ENCODE measurements at regions not wholly inside any gene's neighbourhood (a gene's known extent, or its start where the extent isn't known, plus 50 kb on each side); places are given as distances from the start of the nearest gene placed in this dataset.

DNA sequence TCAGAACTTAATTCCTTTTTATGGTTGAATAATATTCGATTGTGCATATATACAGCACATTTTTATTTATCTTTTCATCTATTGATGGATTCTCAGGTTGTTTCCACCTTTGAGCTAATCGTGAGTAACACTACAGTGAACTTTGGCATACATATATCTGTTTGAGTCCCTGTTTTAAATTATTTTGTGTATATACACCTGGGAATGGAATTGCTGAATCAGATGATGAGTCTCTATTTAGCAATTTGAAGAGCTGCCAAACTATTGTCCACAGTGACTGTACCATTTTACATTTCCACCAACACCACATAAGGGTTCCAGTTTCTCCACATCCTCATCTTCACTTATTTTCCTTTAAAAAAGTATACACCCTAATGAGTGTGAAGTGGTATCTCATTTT lies 166.2 kb upstream of the FGF13 start (continued):
- TF ChIP-seq, protein P1, sequence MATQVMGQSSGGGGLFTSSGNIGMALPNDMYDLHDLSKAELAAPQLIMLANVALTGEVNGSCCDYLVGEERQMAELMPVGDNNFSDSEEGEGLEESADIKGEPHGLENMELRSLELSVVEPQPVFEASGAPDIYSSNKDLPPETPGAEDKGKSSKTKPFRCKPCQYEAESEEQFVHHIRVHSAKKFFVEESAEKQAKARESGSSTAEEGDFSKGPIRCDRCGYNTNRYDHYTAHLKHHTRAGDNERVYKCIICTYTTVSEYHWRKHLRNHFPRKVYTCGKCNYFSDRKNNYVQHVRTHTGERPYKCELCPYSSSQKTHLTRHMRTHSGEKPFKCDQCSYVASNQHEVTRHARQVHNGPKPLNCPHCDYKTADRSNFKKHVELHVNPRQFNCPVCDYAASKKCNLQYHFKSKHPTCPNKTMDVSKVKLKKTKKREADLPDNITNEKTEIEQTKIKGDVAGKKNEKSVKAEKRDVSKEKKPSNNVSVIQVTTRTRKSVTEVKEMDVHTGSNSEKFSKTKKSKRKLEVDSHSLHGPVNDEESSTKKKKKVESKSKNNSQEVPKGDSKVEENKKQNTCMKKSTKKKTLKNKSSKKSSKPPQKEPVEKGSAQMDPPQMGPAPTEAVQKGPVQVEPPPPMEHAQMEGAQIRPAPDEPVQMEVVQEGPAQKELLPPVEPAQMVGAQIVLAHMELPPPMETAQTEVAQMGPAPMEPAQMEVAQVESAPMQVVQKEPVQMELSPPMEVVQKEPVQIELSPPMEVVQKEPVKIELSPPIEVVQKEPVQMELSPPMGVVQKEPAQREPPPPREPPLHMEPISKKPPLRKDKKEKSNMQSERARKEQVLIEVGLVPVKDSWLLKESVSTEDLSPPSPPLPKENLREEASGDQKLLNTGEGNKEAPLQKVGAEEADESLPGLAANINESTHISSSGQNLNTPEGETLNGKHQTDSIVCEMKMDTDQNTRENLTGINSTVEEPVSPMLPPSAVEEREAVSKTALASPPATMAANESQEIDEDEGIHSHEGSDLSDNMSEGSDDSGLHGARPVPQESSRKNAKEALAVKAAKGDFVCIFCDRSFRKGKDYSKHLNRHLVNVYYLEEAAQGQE (IDR thresholded peaks at IDR 0.05; ENCODE audit: unreplicated experiment), result no peak
- TF ChIP-seq CREB1 (CRISPR knock-in tag; IDR thresholded peaks at IDR 0.05; ENCODE audit: low read depth) (no peak), ZNF331 (CRISPR knock-in tag; IDR thresholded peaks at IDR 0.05; ENCODE audit: low read depth) (no peak), ZNF114 (CRISPR knock-in tag; IDR thresholded peaks at IDR 0.05) (no peak), EZH2phosphoT487 (IDR thresholded peaks at IDR 0.05; ENCODE audit: unreplicated experiment) (no peak), JUNB (IDR thresholded peaks at IDR 0.05; ENCODE audit: unreplicated experiment) (no peak)
- TF ChIP-seq, protein P2, sequence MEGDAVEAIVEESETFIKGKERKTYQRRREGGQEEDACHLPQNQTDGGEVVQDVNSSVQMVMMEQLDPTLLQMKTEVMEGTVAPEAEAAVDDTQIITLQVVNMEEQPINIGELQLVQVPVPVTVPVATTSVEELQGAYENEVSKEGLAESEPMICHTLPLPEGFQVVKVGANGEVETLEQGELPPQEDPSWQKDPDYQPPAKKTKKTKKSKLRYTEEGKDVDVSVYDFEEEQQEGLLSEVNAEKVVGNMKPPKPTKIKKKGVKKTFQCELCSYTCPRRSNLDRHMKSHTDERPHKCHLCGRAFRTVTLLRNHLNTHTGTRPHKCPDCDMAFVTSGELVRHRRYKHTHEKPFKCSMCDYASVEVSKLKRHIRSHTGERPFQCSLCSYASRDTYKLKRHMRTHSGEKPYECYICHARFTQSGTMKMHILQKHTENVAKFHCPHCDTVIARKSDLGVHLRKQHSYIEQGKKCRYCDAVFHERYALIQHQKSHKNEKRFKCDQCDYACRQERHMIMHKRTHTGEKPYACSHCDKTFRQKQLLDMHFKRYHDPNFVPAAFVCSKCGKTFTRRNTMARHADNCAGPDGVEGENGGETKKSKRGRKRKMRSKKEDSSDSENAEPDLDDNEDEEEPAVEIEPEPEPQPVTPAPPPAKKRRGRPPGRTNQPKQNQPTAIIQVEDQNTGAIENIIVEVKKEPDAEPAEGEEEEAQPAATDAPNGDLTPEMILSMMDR (conservative IDR thresholded peaks at IDR 0.05; ENCODE audit: low read depth in 2 of 2), result no peak
- TF ChIP-seq, protein P3, sequence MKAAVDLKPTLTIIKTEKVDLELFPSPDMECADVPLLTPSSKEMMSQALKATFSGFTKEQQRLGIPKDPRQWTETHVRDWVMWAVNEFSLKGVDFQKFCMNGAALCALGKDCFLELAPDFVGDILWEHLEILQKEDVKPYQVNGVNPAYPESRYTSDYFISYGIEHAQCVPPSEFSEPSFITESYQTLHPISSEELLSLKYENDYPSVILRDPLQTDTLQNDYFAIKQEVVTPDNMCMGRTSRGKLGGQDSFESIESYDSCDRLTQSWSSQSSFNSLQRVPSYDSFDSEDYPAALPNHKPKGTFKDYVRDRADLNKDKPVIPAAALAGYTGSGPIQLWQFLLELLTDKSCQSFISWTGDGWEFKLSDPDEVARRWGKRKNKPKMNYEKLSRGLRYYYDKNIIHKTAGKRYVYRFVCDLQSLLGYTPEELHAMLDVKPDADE (IDR thresholded peaks at IDR 0.05), result no peak

DNA sequence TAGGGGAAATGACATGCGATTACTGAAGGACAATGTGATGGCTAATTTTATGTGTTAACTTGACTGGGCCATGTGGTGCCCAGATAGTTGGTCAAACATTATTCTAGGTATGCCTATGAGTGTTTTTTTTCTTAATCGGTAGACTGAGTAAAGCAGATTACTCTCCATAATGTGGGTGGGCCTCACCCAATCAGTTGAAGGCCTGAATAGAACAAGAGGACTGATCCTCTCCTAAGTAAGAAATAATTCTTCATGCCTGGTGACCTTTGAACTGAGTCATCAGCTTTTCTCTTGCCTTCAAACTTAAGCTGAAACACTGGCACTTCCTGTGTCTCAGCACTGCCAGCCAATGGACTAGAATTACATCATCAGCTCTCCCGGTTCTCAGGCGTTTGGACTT lies 164.0 kb upstream of the FGF13 start:
- Mint-ChIP-seq H3K4me1 (peaks cover 6% of the 10 kb centered on the region), H3K36me3 (ENCODE audit: low read depth) (no peaks in the 10 kb centered on the region), H3K27ac (no peak overlapping the region), H3K27me3 (ENCODE audit: insufficient read depth, low read depth, poor library complexity) (peaks cover 5% of the 10 kb centered on the region), H3K9me3 (peaks cover 10% of the 10 kb centered on the region; the same call in 2 of the 3 replicates), H3K4me3 (no peak overlapping the region)
- H3K79me2 ChIP-seq (replicated peaks; ENCODE audit: insufficient read depth), result no peaks in the 10 kb centered on the region
- H3K36me3 ChIP-seq (ENCODE audit: insufficient read depth), result no peaks in the 10 kb centered on the region
- no peak overlapping the region for H3K27ac ChIP-seq (ENCODE audit: low read depth)
- no peaks in the 10 kb centered on the region for H3F3A ChIP-seq (replicated peaks; ENCODE audit: low read depth)
- H3K4me1 ChIP-seq (ENCODE audit: insufficient read depth), result no peaks in the 10 kb centered on the region
- no peaks in the 10 kb centered on the region for H3K9me2 ChIP-seq (ENCODE audit: insufficient read depth)
- H2AFZ ChIP-seq, result no peak overlapping the region
- no peaks in the 10 kb centered on the region for H4K20me1 ChIP-seq (replicated peaks; ENCODE audit: insufficient read depth)
- no peak overlapping the region for H3K4me2 ChIP-seq
- no peak for ATAC-seq
- H3K4me3 ChIP-seq, result no peak overlapping the region
- H3K27me3 ChIP-seq (ENCODE audit: insufficient read depth), result no peaks in the 10 kb centered on the region
- no peak for DNase-seq (ENCODE audit: low spot score)
- TF ChIP-seq, protein P3 (IDR thresholded peaks at IDR 0.05), result no peak
- no peak for TF ChIP-seq EZH2phosphoT487 (IDR thresholded peaks at IDR 0.05; ENCODE audit: unreplicated experiment)
- no peak for TF ChIP-seq JUNB (IDR thresholded peaks at IDR 0.05; ENCODE audit: unreplicated experiment)
- no peak for TF ChIP-seq CREB1 (CRISPR knock-in tag; IDR thresholded peaks at IDR 0.05; ENCODE audit: low read depth)
- TF ChIP-seq, protein P2 (conservative IDR thresholded peaks at IDR 0.05; ENCODE audit: low read depth in 2 of 2), result no peak
